HFFc6 (cell line): ENCODE measurements at regions not wholly inside any gene's neighbourhood (a gene's known extent, or its start where the extent isn't known, plus 50 kb on each side); places are given as distances from the start of the nearest gene placed in this dataset.

Experiments used
- DNase-seq: peaks from one replicate; pipeline ENCODE4 v3.0.0-alpha.2; 2018
- H3K27ac Mint-ChIP-seq: 2 replicates; pipeline ENCODE4 v1.8.0; 2020; ENCODE audit warnings: mild to moderate bottlenecking, mixed read lengths
- H3K27me3 Mint-ChIP-seq: 2 replicates; pipeline ENCODE4 v1.8.0; 2021; ENCODE audit warnings: mild to moderate bottlenecking, moderate library complexity, mixed read lengths; ENCODE audit not compliant: insufficient read depth
- H3K36me3 Mint-ChIP-seq: 2 replicates; pipeline ENCODE4 v1.8.0; 2021; ENCODE audit warnings: low read depth, mixed read lengths
- H3K4me1 Mint-ChIP-seq: 2 replicates; pipeline ENCODE4 v1.8.0; 2020; ENCODE audit warnings: low read depth, mixed read lengths
- H3K4me3 Mint-ChIP-seq: 2 replicates; pipeline ENCODE4 v1.8.0; 2020; ENCODE audit warnings: mild to moderate bottlenecking, moderate library complexity, mixed read lengths
- H3K9me3 Mint-ChIP-seq: 2 replicates; pipeline ENCODE4 v1.8.0; 2020; ENCODE audit warnings: mild to moderate bottlenecking, mixed read lengths
- TF ChIP-seq, protein P1 (sequence below): fragments of 200-600 bp; sonication (generic); IDR thresholded peaks from 2 replicates; pipeline ENCODE4 v1.5.0; 2021; ENCODE audit warnings: antibody characterized with exemption, mild to moderate bottlenecking

DNA sequence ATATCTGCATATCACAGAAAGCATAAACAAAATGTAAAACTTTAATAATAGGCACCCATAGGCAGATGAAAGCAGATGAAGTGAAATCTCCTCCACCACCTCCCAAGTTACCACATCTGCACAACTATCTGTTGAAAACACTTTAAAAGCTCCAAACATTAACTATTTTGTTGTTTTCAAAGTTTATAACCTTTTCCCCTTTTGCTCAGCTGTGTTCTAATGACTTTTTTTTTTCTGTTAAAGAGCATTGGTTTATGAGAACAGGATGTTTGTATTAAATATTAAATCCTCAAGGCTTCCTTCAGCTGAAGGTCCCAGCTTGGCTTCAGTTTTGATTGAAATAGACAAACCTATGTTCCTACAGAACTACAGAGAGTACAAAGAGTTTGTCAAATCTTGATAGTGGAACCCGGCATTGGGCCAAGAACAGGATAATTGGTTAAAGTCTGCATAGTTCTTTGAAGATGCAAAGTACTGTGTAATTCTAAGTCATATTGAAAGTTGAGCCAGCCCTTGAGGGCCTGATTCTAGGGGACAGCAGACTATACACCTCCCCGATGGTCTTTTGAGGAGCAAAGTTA is 255.1 kb upstream of the JAG1 start:
- no peak for DNase-seq
- Mint-ChIP-seq H3K27ac (no peak overlapping the region), H3K9me3 (peaks cover 3% of the 10 kb centered on the region; the same call in 1 of the 2 replicates), H3K4me1 (peaks cover 12% of the 10 kb centered on the region; the same call in 1 of the 2 replicates), H3K36me3 (no peaks in the 10 kb centered on the region), H3K4me3 (no peak overlapping the region), H3K27me3 (peaks cover 10% of the 10 kb centered on the region; the same call in 1 of the 2 replicates)
- TF ChIP-seq, protein P1, sequence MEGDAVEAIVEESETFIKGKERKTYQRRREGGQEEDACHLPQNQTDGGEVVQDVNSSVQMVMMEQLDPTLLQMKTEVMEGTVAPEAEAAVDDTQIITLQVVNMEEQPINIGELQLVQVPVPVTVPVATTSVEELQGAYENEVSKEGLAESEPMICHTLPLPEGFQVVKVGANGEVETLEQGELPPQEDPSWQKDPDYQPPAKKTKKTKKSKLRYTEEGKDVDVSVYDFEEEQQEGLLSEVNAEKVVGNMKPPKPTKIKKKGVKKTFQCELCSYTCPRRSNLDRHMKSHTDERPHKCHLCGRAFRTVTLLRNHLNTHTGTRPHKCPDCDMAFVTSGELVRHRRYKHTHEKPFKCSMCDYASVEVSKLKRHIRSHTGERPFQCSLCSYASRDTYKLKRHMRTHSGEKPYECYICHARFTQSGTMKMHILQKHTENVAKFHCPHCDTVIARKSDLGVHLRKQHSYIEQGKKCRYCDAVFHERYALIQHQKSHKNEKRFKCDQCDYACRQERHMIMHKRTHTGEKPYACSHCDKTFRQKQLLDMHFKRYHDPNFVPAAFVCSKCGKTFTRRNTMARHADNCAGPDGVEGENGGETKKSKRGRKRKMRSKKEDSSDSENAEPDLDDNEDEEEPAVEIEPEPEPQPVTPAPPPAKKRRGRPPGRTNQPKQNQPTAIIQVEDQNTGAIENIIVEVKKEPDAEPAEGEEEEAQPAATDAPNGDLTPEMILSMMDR: no peak

DNA sequence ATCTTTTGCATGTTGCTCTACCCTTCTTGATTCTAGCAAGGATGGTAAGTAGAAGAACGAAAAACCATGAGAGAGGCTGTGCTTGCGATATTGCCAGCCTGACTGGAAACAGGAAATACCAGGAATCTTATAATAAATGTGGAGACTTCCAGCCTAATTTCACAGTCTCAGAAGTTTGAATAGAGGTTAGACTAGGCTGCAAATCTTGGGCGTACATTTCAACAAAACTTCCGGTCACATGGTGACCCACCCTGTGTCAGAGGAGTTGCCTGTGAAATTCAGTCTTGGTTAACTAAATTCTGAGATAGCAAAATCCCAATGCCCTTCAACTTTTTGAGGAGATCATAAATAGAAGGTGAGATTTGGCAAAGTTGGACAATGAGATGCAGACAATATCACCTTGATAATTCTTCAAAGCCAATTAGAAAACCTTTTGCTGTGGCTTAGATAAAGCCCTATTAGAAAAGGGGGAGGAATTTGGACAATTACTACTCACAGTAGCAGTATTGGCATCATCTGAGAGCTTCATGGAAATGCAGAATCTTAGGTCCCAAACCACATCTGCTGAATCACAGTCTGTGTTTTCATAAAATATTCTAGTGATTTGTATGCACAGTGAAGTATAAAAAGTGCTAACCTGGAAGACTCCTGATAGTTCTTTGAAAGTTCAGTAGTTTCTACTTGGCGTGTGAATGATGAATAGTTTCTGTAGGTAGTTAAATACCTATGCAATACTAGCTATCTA is 262.0 kb upstream of the JAG1 start:
- Mint-ChIP-seq H3K36me3 (no peaks in the 10 kb centered on the region), H3K4me1 (no peaks in the 10 kb centered on the region), H3K4me3 (no peak overlapping the region), H3K9me3 (no peaks in the 10 kb centered on the region; the same call in 1 of the 2 replicates), H3K27me3 (peaks cover 11% of the 10 kb centered on the region), H3K27ac (no peak overlapping the region)
- no peak for DNase-seq
- TF ChIP-seq, protein P1: no peak

DNA sequence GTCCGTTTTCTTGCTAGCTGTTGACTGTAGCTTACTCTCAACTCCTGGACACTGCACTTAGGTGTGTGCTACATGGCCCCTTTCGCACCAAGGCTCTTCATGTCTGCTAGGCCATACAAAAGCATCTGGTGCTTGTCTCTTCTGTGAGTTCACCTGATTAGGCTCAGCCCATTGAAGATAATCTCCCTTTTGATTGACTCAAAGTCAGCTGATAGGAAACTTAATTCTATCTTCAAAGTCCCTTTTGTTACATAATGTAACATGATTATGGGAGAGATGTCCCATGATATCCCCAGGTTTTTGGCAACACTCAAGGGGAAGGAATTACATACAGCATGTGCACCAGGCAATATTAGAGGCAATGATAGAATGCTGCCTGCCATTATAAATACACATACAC is 263.0 kb upstream of the JAG1 start:
- no peaks in the 10 kb centered on the region for H3K36me3 Mint-ChIP-seq

DNA sequence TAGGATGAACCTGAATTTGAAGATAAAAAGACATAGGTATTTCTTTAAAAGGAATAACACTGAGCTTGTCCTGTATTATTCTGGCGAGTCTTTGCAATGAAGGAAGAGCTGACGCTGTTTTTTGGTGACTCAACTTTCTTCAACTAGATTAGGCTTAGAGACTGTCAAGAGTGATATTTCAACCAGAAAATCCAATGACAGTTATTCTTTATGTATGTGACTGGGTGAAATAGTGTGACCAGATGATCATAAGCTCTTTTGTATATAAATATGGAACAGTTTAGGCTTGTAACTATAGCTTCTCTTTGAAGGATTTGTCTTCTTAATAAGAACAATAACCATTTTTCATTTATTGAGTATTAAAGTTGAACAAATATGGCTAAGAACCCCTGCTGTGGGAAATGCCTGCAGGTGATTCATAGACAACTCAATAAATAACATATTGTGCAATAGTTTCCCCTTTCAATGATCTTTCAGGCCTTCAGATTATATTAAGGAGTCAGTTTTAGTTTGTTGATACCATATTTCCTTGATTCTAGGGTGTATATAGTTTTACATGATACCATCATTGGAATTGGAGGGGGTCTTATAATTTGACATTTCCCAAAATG is 265.6 kb upstream of the JAG1 start:
- peaks cover 2% of the 10 kb centered on the region; the same call in 1 of the 2 replicates for H3K27me3 Mint-ChIP-seq
- no peaks in the 10 kb centered on the region for H3K36me3 Mint-ChIP-seq
- TF ChIP-seq, protein P1: no peak
- H3K9me3 Mint-ChIP-seq: no peaks in the 10 kb centered on the region; the same call in 1 of the 2 replicates
- no peak overlapping the region for H3K4me3 Mint-ChIP-seq
- no peaks in the 10 kb centered on the region for H3K4me1 Mint-ChIP-seq
- DNase-seq: no peak
- no peak overlapping the region for H3K27ac Mint-ChIP-seq

More for the DNA sequence above, 263.0 kb upstream of the JAG1 start:
- Mint-ChIP-seq H3K4me3 (no peak overlapping the region), H3K27me3 (peaks cover 5% of the 10 kb centered on the region), H3K27ac (no peak overlapping the region), H3K9me3 (no peaks in the 10 kb centered on the region; the same call in 1 of the 2 replicates), H3K4me1 (no peaks in the 10 kb centered on the region)
- no peak for DNase-seq
- TF ChIP-seq, protein P1: no peak

DNA sequence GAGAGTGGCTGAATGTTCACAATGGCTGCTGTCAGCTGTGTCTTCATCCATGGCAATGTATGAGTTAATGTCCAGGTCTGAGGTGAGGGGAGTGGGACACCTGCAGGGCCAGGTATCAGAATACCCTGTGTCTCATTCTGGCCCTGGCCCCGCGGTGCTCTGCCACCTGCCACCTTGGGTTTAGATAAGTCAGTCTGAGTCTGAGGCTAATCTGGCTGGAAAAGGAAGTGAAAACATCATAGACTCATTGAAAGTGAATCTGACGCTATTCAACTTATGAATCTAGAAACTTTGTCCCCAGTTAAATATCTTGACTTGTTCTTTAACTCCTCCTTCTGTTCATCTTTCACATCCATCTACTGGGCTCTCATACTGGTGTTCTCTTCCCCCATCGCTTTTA is 267.1 kb upstream of the JAG1 start:
- TF ChIP-seq, protein P1: no peak
- Mint-ChIP-seq H3K9me3 (no peaks in the 10 kb centered on the region; the same call in 1 of the 2 replicates), H3K4me3 (no peak overlapping the region), H3K27ac (no peak overlapping the region), H3K36me3 (no peaks in the 10 kb centered on the region), H3K27me3 (peaks cover 6% of the 10 kb centered on the region), H3K4me1 (no peaks in the 10 kb centered on the region)
- DNase-seq: no peak
